ENCODE measurements at regions not wholly inside any gene's neighbourhood (a gene's known extent, or its start where the extent isn't known, plus 50 kb on each side); places are given as distances from the start of the nearest gene placed in this dataset.

DNA sequence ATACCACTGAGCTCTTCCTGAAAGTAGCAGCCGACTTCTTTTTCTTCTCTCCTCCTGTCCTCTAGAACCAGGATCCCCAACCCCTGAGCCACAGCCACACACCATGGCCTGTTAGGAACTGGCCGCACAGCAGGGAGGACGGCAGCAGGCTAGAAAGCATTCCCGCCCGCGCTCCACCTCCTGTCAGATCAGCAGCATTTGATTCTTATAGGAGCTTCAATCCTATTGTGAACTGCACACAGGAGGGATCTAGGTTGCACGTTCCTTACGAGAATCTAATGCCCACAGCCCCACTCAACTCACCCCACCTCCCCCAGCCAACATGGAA lies 179.1 kb upstream of the SH3BP4 start:
- no peak for TF ChIP-seq CTCF (IDR thresholded peaks at IDR 0.05)
- no peak for TF ChIP-seq POLR2A (IDR thresholded peaks at IDR 0.05)
- TF ChIP-seq POLR2AphosphoS5 (IDR thresholded peaks at IDR 0.05; ENCODE audit: insufficient read depth in 1 of 2, low read depth in 1 of 2) = no peak

Data from vagina (tissue), 2 donors.